ENCODE measurements at regions not wholly inside any gene's neighbourhood (a gene's known extent, or its start where the extent isn't known, plus 50 kb on each side); places are given as distances from the start of the nearest gene placed in this dataset.
"Not testable (repeated sequence)": the region's sequence is repeated elsewhere in the genome, so short reads cannot be mapped to it uniquely, and the experiment has no call there.

- TF ChIP-seq ZNF2 (tag by site-specific recombination; IDR thresholded peaks at IDR 0.05), result no peak
- TF ChIP-seq ZNF707 (tag by site-specific recombination; IDR thresholded peaks at IDR 0.05), result no peak
- TF ChIP-seq ZNF639 (tag by site-specific recombination; IDR thresholded peaks at IDR 0.05), result no peak
- TF ChIP-seq ZNF10 (tag by site-specific recombination; IDR thresholded peaks at IDR 0.05), result no peak
- no peak for TF ChIP-seq ZNF404 (tag by site-specific recombination; IDR thresholded peaks at IDR 0.05)
- no peak for TF ChIP-seq ZNF701 (tag by site-specific recombination; IDR thresholded peaks at IDR 0.05)
- TF ChIP-seq ZNF623 (tag by site-specific recombination; IDR thresholded peaks at IDR 0.05), result no peak
- no peak for TF ChIP-seq ZNF514 (tag by site-specific recombination; IDR thresholded peaks at IDR 0.05)
- TF ChIP-seq ZBTB48 (tag by site-specific recombination; IDR thresholded peaks at IDR 0.05), result no peak
- POLR2A ChIA-PET, result no interaction called here
- Histone ChIP-seq H3K36me3 (ENCODE audit: control insufficient read depth in 2 of 2, insufficient read depth in 1 of 2, low read length in 2 of 2) (no peaks in the 10 kb centered on the region), H3K4me1 (ENCODE audit: control insufficient read depth, insufficient read depth, low read length) (no peaks in the 10 kb centered on the region), H3K27ac (ENCODE audit: extremely low read depth, low read depth, low read length) (no peak overlapping the region), H3K4me3 (ENCODE audit: low read depth, low read length) (no peak overlapping the region), H3K9me3 (ENCODE audit: control insufficient read depth, insufficient read depth, low read depth, low read length) (no peaks in the 10 kb centered on the region; the same call in 1 of the 2 replicates)
- CTCF ChIA-PET, result interaction anchor here (0.7 kb wide), 1 partner anchor 476 kb away, joined by 3 read pairs; no protein-coding TSS in a partner anchor
These were observed 112.1 kb downstream of the ZNF737 start for GRCh38 chr19:20453425-20453935.

DNA sequence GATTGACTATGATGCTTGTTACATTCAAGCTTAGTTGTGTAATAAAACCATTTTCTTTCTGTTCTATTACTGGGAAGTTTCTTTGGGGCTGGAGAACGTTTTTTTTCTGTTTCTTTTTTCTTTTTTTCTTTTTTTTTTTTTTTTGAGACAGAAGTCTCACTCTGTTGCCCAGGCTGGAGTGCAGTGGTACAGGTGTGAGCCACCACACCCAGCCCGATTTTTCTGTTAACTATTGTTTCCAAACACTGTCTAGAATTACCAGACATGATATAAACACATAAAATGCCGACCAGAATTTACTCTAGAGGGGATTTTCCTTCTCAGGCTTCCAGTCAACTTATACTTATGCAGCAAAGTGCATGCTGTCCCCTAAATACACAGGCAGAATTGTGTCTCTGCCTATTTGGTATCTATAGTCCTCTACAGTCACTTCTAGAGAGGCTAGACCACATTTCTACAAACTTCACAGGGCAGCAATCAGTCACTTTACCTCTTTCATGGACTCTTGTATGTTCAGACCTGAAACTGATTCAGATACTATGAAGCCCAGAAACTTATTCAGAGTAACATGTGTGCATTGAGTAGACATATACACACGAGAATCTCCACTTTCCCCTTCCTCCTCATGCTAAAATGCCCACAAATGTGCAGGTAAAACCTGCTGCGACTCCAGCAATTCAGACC is 121.2 kb downstream of the ZNF737 start:
- ChIA-PET POLR2A (no interaction called here), CTCF (no interaction called here)
- H3K9me3 ChIP-seq (ENCODE audit: control insufficient read depth, insufficient read depth, low read depth, low read length), result no peaks in the 10 kb centered on the region
- H3K36me3 ChIP-seq (ENCODE audit: control insufficient read depth in 2 of 2, insufficient read depth in 1 of 2, low read length in 2 of 2), result no peaks in the 10 kb centered on the region
- TF ChIP-seq KLF1 (tag by site-specific recombination; IDR thresholded peaks at IDR 0.05), result no peak
- TF ChIP-seq ZBTB21 (tag by site-specific recombination; IDR thresholded peaks at IDR 0.05), result no peak
- no peak overlapping the region for H3K4me3 ChIP-seq (ENCODE audit: low read depth, low read length)
- no peaks in the 10 kb centered on the region for H3K4me1 ChIP-seq (ENCODE audit: control insufficient read depth, insufficient read depth, low read length)
- no peak overlapping the region for H3K27ac ChIP-seq (ENCODE audit: extremely low read depth, low read depth, low read length)

DNA sequence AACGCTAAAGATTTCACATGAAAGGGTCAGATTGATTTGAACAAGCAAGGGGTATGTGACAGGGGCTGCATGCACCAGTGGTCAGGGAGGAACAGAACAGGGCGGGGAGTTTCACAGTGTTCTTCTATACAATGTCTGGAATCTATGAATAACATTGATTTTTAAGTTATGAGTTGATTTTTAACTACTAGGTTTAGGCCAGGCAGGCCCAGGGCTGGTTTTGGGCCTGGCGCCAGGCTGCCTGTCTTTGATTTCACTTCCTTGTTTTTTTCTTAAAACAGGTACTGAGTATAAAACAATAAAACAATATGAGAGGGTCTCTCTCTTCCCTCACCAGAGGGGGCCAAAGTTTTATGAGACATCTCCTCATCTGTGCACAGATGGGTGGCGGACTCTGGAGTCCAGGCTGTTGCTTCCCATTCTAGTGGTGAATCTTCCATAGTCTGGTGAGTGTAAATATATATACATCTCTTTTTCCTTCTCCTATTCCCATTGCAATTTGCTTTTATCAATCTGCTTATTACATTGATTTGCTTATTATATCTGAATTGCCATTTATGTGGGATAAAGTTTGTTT is 133.2 kb downstream of the ZNF737 start:
- CTCF ChIA-PET; H3K4me3 ChIP-seq (ENCODE audit: low read depth, low read length): not testable (repeated sequence)

GRCh38 chr19:20431826-20432225 is 133.8 kb downstream of the ZNF737 start:
- POLR2A ChIA-PET, result no interaction called here
- H3K4me3 ChIP-seq (ENCODE audit: low read depth, low read length), result no peak overlapping the region
- no peak overlapping the region for H3K27ac ChIP-seq (ENCODE audit: extremely low read depth, low read depth, low read length)
- H3K36me3 ChIP-seq (ENCODE audit: control insufficient read depth in 2 of 2, insufficient read depth in 1 of 2, low read length in 2 of 2), result no peaks in the 10 kb centered on the region
- no peaks in the 10 kb centered on the region for H3K9me3 ChIP-seq (ENCODE audit: control insufficient read depth, insufficient read depth, low read depth, low read length)
- TF ChIP-seq ZNF692 (tag by site-specific recombination; IDR thresholded peaks at IDR 0.05), result no peak
- no peak for TF ChIP-seq ZNF133 (tag by site-specific recombination; IDR thresholded peaks at IDR 0.05)
- TF ChIP-seq ZNF785 (tag by site-specific recombination; IDR thresholded peaks at IDR 0.05), result no peak
- TF ChIP-seq ZNF138 (tag by site-specific recombination; IDR thresholded peaks at IDR 0.05; ENCODE audit: borderline replicate concordance), result no peak
- TF ChIP-seq, protein P1, sequence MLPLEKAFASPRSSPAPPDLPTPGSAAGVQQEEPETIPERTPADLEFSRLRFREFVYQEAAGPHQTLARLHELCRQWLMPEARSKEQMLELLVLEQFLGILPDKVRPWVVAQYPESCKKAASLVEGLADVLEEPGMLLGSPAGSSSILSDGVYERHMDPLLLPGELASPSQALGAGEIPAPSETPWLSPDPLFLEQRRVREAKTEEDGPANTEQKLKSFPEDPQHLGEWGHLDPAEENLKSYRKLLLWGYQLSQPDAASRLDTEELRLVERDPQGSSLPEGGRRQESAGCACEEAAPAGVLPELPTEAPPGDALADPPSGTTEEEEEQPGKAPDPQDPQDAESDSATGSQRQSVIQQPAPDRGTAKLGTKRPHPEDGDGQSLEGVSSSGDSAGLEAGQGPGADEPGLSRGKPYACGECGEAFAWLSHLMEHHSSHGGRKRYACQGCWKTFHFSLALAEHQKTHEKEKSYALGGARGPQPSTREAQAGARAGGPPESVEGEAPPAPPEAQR (tag by site-specific recombination; IDR thresholded peaks at IDR 0.05), result no peak
- no peak for TF ChIP-seq ZFP37 (tag by site-specific recombination; IDR thresholded peaks at IDR 0.05)
- no peak for TF ChIP-seq ZNF302 (tag by site-specific recombination; IDR thresholded peaks at IDR 0.05; ENCODE audit: low read depth)
- TF ChIP-seq ZNF629 (tag by site-specific recombination; IDR thresholded peaks at IDR 0.05), result no peak
- no peaks in the 10 kb centered on the region for H3K4me1 ChIP-seq (ENCODE audit: control insufficient read depth, insufficient read depth, low read length)
- CTCF ChIA-PET, result no interaction called here

More for the DNA sequence above, 133.2 kb downstream of the ZNF737 start:
- H3K4me1 ChIP-seq (ENCODE audit: control insufficient read depth, insufficient read depth, low read length); H3K27ac ChIP-seq (ENCODE audit: extremely low read depth, low read depth, low read length); H3K36me3 ChIP-seq (ENCODE audit: control insufficient read depth in 2 of 2, insufficient read depth in 1 of 2, low read length in 2 of 2); H3K9me3 ChIP-seq (ENCODE audit: control insufficient read depth, insufficient read depth, low read depth, low read length); POLR2A ChIA-PET: not testable (repeated sequence)

All from HEK293 (cell line).